IMR-90 (cell line): ENCODE measurements at regions not wholly inside any gene's neighbourhood (a gene's known extent, or its start where the extent isn't known, plus 50 kb on each side); places are given as distances from the start of the nearest gene placed in this dataset.

Source experiments
- ATAC-seq: fragments of 200-7000 bp; cut with Tn5 transposase; 2 replicates; pipeline ENCODE4 v1.9.1; 2020; ENCODE audit warnings: low read depth, mild to moderate bottlenecking, moderate library complexity
- BruUV-seq: library from RNA; stranded (reverse); fragments of 400-500 nt; replicated peaks from 2 replicates; lab custom pipeline; 2021; lab: Mats Ljungman, UMichigan
- CTCF ChIA-PET: fragments of 300-600 bp; formaldehyde crosslinking; extraction: SDS; loops from one replicate; lab custom pipeline; 2021; ENCODE audit warnings: antibody characterized with exemption; lab: Yijun Ruan, JAX
- POLR2A ChIA-PET: fragments of 300-600 bp; sonication (Branson Sonifier 250); formaldehyde crosslinking; loops from one replicate; lab custom pipeline; 2022; ENCODE audit warnings: antibody characterized with exemption; ENCODE audit not compliant: unreplicated experiment; lab: Charles Lee
- DNase-seq: peaks from one replicate; pipeline ENCODE4 v3.0.0; 2013
- H2AFZ ChIP-seq: replicated peaks from 2 replicates; pipeline ENCODE3; 2013; ENCODE audit warnings: low read length, mild to moderate bottlenecking; ENCODE audit not compliant: poor library complexity
- H2AK5ac ChIP-seq: 2 replicates; pipeline ENCODE4 v1.6.1; 2013; ENCODE audit warnings: low read depth, low read length, inconsistent platforms
- H2AK9ac ChIP-seq: replicated peaks from 2 replicates; pipeline ENCODE3; 2013; ENCODE audit warnings: mild to moderate bottlenecking, low read depth, low read length, moderate library complexity; ENCODE audit not compliant: poor library complexity
- H2BK120ac ChIP-seq: 2 replicates; pipeline ENCODE4 v1.6.1; 2013; ENCODE audit warnings: low read depth, low read length, inconsistent platforms
- H2BK15ac ChIP-seq: 3 replicates; pipeline ENCODE4 v1.6.1; 2013; ENCODE audit warnings: low read depth, low read length, inconsistent platforms
- H2BK20ac ChIP-seq: 2 replicates; pipeline ENCODE4 v1.6.1; 2013; ENCODE audit warnings: low read depth, mild to moderate bottlenecking, inconsistent platforms, low read length, moderate library complexity
- H2BK5ac ChIP-seq: 2 replicates; pipeline ENCODE4 v1.6.1; 2013; ENCODE audit warnings: mild to moderate bottlenecking, low read depth, low read length, inconsistent platforms; ENCODE audit not compliant: poor library complexity, severe bottlenecking
- H3K14ac ChIP-seq: replicated peaks from 2 replicates; pipeline ENCODE4 v1.6.1; 2013; ENCODE audit warnings: low read depth, low read length, inconsistent platforms
- H3K18ac ChIP-seq: 2 replicates; pipeline ENCODE4 v1.6.1; 2013; ENCODE audit warnings: low read depth, low read length, control low read depth
- H3K23ac ChIP-seq: 2 replicates; pipeline ENCODE4 v1.6.1; 2013; ENCODE audit warnings: low read depth, low read length, inconsistent platforms
- H3K27ac ChIP-seq: 2 replicates; pipeline ENCODE4 v1.5.1; 2013; ENCODE audit warnings: mild to moderate bottlenecking, control low read depth, low read length; ENCODE audit not compliant: insufficient read depth
- H3K27me3 ChIP-seq: 2 replicates; pipeline ENCODE4 v1.6.1; 2013; ENCODE audit warnings: low read length; ENCODE audit not compliant: control insufficient read depth, insufficient read depth
- H3K36me3 ChIP-seq: 2 replicates; pipeline ENCODE4 v1.6.1; 2013; ENCODE audit warnings: low read length, mixed read lengths; ENCODE audit not compliant: control insufficient read depth, insufficient read depth
- H3K4ac ChIP-seq: 2 replicates; pipeline ENCODE4 v1.6.1; 2013; ENCODE audit warnings: low read depth, low read length, inconsistent platforms
- H3K4me1 ChIP-seq: 2 replicates; pipeline ENCODE4 v1.6.1; 2013; ENCODE audit warnings: low read length, mixed read lengths; ENCODE audit not compliant: control insufficient read depth, insufficient read depth
- H3K4me2 ChIP-seq: 2 replicates; pipeline ENCODE4 v1.6.1; 2013; ENCODE audit warnings: low read depth, mild to moderate bottlenecking, control low read depth, low read length, moderate library complexity
- H3K4me3 ChIP-seq: 2 replicates; pipeline ENCODE4 v1.5.1; 2013; ENCODE audit warnings: low read depth, mild to moderate bottlenecking, control low read depth, low read length, moderate library complexity; ENCODE audit not compliant: insufficient read depth
- H3K56ac ChIP-seq: 2 replicates; pipeline ENCODE4 v1.6.1; 2013; ENCODE audit warnings: low read length, inconsistent platforms; ENCODE audit not compliant: insufficient read depth; ENCODE audit errors: extremely low read depth
- H3K79me1 ChIP-seq, 2 experiments: 2 replicates each; pipeline ENCODE4 v1.6.1; 2013; ENCODE audit warnings: low read length in 2 of 2, inconsistent platforms in 1 of 2, low read depth in 1 of 2
- H3K9ac ChIP-seq: 2 replicates; pipeline ENCODE4 v1.6.1; 2013; ENCODE audit warnings: low read depth, low read length, control low read depth
- H3K9me1 ChIP-seq: 2 replicates; pipeline ENCODE4 v1.6.1; 2013; ENCODE audit warnings: low read length, inconsistent platforms; ENCODE audit not compliant: insufficient read depth
- H3K9me3 ChIP-seq: 2 replicates; pipeline ENCODE4 v1.6.1; 2013; ENCODE audit warnings: low read length; ENCODE audit not compliant: control insufficient read depth, insufficient read depth
- H4K20me1 ChIP-seq: 2 replicates; pipeline ENCODE4 v1.6.1; 2013; ENCODE audit warnings: low read length, inconsistent platforms; ENCODE audit not compliant: insufficient read depth
- H4K5ac ChIP-seq: 2 replicates; pipeline ENCODE4 v1.6.1; 2013; ENCODE audit warnings: mild to moderate bottlenecking, low read depth, low read length, control low read depth
- H4K8ac ChIP-seq, 2 experiments: 2 replicates each; pipeline ENCODE4 v1.6.1; 2013; ENCODE audit warnings: low read depth in 2 of 2, low read length in 2 of 2, control low read depth in 1 of 2, inconsistent platforms in 1 of 2
- H4K91ac ChIP-seq: 2 replicates; pipeline ENCODE4 v1.6.1; 2013; ENCODE audit warnings: low read depth, low read length, inconsistent platforms; ENCODE audit not compliant: insufficient read depth
- BHLHE40 ChIP-seq: fragments of 150-350 bp; IDR thresholded peaks from 2 replicates; pipeline ENCODE4 v1.6.1; 2016; ENCODE audit warnings: mild to moderate bottlenecking, low read depth, low read length
- CEBPB ChIP-seq: IDR thresholded peaks from 2 replicates; pipeline ENCODE4 v1.6.1; 2012; ENCODE audit warnings: low read depth, low read length, improper control_type of control experiment
- CHD1 ChIP-seq: IDR thresholded peaks from 2 replicates; pipeline ENCODE4 v1.6.1; 2012; ENCODE audit warnings: low read depth, low read length, improper control_type of control experiment
- FOS ChIP-seq: fragments of 150-350 bp; IDR thresholded peaks from 2 replicates; pipeline ENCODE4 v1.6.1; 2016; ENCODE audit warnings: low read depth, low read length
- MAFK ChIP-seq: IDR thresholded peaks from 2 replicates; pipeline ENCODE4 v1.6.1; 2012; ENCODE audit warnings: low read depth, low read length, improper control_type of control experiment
- MAZ ChIP-seq: IDR thresholded peaks from 2 replicates; pipeline ENCODE4 v1.6.1; 2012; ENCODE audit warnings: low read depth, mild to moderate bottlenecking, low read length, improper control_type of control experiment, moderate library complexity, borderline replicate concordance
- MXI1 ChIP-seq: IDR thresholded peaks from 2 replicates; pipeline ENCODE4 v1.6.1; 2012; ENCODE audit warnings: low read depth, mild to moderate bottlenecking, low read length, moderate library complexity, borderline replicate concordance
- NFE2L2 ChIP-seq: fragments of 150-350 bp; IDR thresholded peaks from 2 replicates; pipeline ENCODE4 v1.6.1; 2016; ENCODE audit warnings: low read depth, mild to moderate bottlenecking, low read length
- POLR2A ChIP-seq: IDR thresholded peaks from 2 replicates; pipeline ENCODE4 v1.6.1; 2012; ENCODE audit warnings: mild to moderate bottlenecking, low read depth, low read length
- RAD21 ChIP-seq: IDR thresholded peaks from 2 replicates; pipeline ENCODE4 v1.6.1; 2012; ENCODE audit warnings: low read length, improper control_type of control experiment
- RCOR1 ChIP-seq: IDR thresholded peaks from 2 replicates; pipeline ENCODE4 v1.6.1; 2012; ENCODE audit warnings: mild to moderate bottlenecking, low read length, improper control_type of control experiment; ENCODE audit not compliant: insufficient replicate concordance
- RFX5 ChIP-seq: IDR thresholded peaks from 2 replicates; pipeline ENCODE4 v1.8.0; 2012; ENCODE audit warnings: low read depth, mild to moderate bottlenecking, low read length, moderate library complexity
- SMC3 ChIP-seq: fragments of 150-350 bp; IDR thresholded peaks from 2 replicates; pipeline ENCODE4 v1.6.1; 2016; ENCODE audit warnings: low read depth, mild to moderate bottlenecking, antibody characterized with exemption, low read length, moderate library complexity
- USF2 ChIP-seq: fragments of 150-350 bp; IDR thresholded peaks from 2 replicates; pipeline ENCODE4 v1.6.1; 2017; ENCODE audit warnings: mild to moderate bottlenecking, antibody characterized with exemption, low read length, low read depth
- WGBS, 2 experiments: methylation state at CpG; one replicate each; pipeline versions ENCODE4 v1.1.5 to v1.1.7; 2013; ENCODE audit warnings: missing lambda C conversion rate in 2 of 2; ENCODE audit not compliant: insufficient read length in 1 of 2; ENCODE audit errors: extremely low coverage in 2 of 2; 5-methylcytosine and 5-hydroxymethylcytosine counted together
- dilution Hi-C: fragments of 300-500 bp; cut with HindIII; formaldehyde crosslinking; loops from one replicate; pipeline ENCODE4 v1.14.3; 2018; ENCODE audit warnings: low sequenced_read_pairs; ENCODE audit not compliant: unreplicated experiment
- in situ Hi-C: fragments of 300-500 bp; cut with MboI; formaldehyde crosslinking; loops from 3 replicates; pipeline ENCODE4 v1.14.3; 2019; ENCODE audit warnings: low sequenced_read_pairs, inconsistent platforms, mixed read lengths
- intact Hi-C: fragments of 100-400 bp; cut with micrococcal nuclease; formaldehyde crosslinking; loops from 2 replicates; pipeline ENCODE4 v1.10.0; 2022
- TF ChIP-seq, protein P1 (sequence below): conservative IDR thresholded peaks from 2 replicates; pipeline ENCODE4 v1.5.1; 2012; ENCODE audit warnings: mild to moderate bottlenecking, low read depth, low read length, improper control_type of control experiment
- TF ChIP-seq, protein P2 (sequence below): fragments of 150-350 bp; IDR thresholded peaks from 2 replicates; pipeline ENCODE4 v1.6.1; 2016; ENCODE audit warnings: low read depth, mild to moderate bottlenecking, low read length, moderate library complexity, borderline replicate concordance

DNA sequence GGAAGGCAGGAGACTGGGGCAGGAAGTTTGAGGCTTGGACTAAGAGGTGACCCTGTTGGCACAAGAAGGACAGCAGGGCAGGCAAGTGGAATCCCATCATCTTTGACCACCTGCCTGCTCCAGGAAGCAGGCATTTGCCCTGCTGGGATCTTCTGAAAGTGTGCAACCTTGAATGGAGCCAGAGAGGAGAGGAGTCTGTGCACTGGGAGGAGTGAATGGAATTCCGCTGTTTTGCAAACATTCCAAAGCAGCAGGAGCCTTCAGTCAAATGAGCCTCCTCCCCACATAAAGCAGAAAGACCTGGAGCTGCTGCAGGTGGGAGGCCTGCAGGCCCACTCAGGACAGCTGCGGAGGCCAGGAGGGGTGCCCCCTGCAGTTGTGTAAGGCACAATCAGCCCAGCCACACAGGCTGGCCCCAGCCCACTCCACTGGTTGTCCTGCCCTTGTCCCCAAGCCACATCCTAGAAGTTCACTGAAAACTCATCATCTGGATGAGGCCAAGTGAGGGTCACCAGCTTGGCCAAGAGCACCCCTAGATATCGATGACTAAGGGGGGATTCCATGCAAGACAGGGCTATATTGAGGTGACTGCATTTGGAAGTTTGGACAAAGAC, 249.5 kb downstream of the RPS24 start:
- Histone ChIP-seq H3K4ac (no peak overlapping the region), H2BK15ac (no peak overlapping the region), H3K9me3 (no peaks in the 10 kb centered on the region), H4K20me1 (no peaks in the 10 kb centered on the region), H3K23ac (no peak overlapping the region), H2AK9ac (no peak overlapping the region), H3K9ac (no peak overlapping the region), H3K4me1 (no peaks in the 10 kb centered on the region), H2AFZ (no peak overlapping the region), H3K18ac (no peak overlapping the region), H3K56ac (no peak overlapping the region), H3K27ac (no peak overlapping the region), H4K91ac (no peak overlapping the region), H3K4me2 (no peak overlapping the region), H3K27me3 (no peaks in the 10 kb centered on the region; the same call in 1 of the 2 replicates), H4K5ac (no peak overlapping the region), H3K14ac (no peak overlapping the region), H3K36me3 (no peaks in the 10 kb centered on the region), H2AK5ac (no peak overlapping the region), H2BK5ac (no peak overlapping the region), H2BK20ac (no peak overlapping the region), H4K8ac (no peak overlapping the region), H2BK120ac (no peak overlapping the region), H3K4me3 (no peak overlapping the region), H3K9me1 (0 out of 2 replicates have a peak, but pooled peaks cover 5% of the 10 kb centered on the region), H3K79me1 (no peaks in the 10 kb centered on the region)
- ATAC-seq, result no peak
- ChIA-PET CTCF (no interaction called here), POLR2A (no interaction called here)
- no peak for DNase-seq
- TF ChIP-seq RFX5, result no peak
- TF ChIP-seq MXI1, result no peak
- TF ChIP-seq NFE2L2, result no peak
- no peak for TF ChIP-seq CHD1
- no peak for TF ChIP-seq CEBPB
- no peak for TF ChIP-seq FOS
- TF ChIP-seq, protein P1, sequence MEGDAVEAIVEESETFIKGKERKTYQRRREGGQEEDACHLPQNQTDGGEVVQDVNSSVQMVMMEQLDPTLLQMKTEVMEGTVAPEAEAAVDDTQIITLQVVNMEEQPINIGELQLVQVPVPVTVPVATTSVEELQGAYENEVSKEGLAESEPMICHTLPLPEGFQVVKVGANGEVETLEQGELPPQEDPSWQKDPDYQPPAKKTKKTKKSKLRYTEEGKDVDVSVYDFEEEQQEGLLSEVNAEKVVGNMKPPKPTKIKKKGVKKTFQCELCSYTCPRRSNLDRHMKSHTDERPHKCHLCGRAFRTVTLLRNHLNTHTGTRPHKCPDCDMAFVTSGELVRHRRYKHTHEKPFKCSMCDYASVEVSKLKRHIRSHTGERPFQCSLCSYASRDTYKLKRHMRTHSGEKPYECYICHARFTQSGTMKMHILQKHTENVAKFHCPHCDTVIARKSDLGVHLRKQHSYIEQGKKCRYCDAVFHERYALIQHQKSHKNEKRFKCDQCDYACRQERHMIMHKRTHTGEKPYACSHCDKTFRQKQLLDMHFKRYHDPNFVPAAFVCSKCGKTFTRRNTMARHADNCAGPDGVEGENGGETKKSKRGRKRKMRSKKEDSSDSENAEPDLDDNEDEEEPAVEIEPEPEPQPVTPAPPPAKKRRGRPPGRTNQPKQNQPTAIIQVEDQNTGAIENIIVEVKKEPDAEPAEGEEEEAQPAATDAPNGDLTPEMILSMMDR, result no peak
- TF ChIP-seq MAZ, result no peak
- TF ChIP-seq RAD21, result no peak
- no peak for TF ChIP-seq POLR2A
- TF ChIP-seq, protein P2, sequence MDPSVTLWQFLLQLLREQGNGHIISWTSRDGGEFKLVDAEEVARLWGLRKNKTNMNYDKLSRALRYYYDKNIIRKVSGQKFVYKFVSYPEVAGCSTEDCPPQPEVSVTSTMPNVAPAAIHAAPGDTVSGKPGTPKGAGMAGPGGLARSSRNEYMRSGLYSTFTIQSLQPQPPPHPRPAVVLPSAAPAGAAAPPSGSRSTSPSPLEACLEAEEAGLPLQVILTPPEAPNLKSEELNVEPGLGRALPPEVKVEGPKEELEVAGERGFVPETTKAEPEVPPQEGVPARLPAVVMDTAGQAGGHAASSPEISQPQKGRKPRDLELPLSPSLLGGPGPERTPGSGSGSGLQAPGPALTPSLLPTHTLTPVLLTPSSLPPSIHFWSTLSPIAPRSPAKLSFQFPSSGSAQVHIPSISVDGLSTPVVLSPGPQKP, result no peak
- TF ChIP-seq BHLHE40, result no peak
- no peak for TF ChIP-seq SMC3
- no peak for TF ChIP-seq RCOR1
- TF ChIP-seq USF2, result no peak
- TF ChIP-seq MAFK, result no peak
- BruUV-seq, result no TSS peak
- 67% methylated on average over 1 of the region's 3 CpGs; no CpG with 5 or more reads in 1 of the 2 experiments for WGBS, 2 experiments
- dilution Hi-C loops, result no loop called here
- intact Hi-C loops, result no loop called here
- in situ Hi-C loops, result no loop called here
